Peyer's patch (tissue), 4 donors: ENCODE measurements at regions not wholly inside any gene's neighbourhood (a gene's known extent, or its start where the extent isn't known, plus 50 kb on each side); places are given as distances from the start of the nearest gene placed in this dataset.

ENCODE experiments used
- CTCF ChIP-seq, 6 experiments: fragments of 450-650 bp in 4 of 6; fragments of 200-600 bp in 2 of 6; sonication (generic) in 1 of 6; IDR thresholded peaks; one replicate each; pipeline ENCODE4 v1.5.1; 2017 to 2019; ENCODE audit warnings: antibody characterized with exemption in 6 of 6, mild to moderate bottlenecking in 3 of 6, moderate library complexity in 1 of 6
- POLR2A ChIP-seq, 2 donors: fragments of 450-650 bp; IDR thresholded peaks; one replicate each; pipeline ENCODE4 v1.5.1; 2017; ENCODE audit warnings: antibody characterized with exemption in 2 of 2, mild to moderate bottlenecking in 2 of 2, moderate library complexity in 2 of 2

GRCh38 chr16:35192993-35193392, 1733.6 kb downstream of the TP53TG3F start:
- TF ChIP-seq CTCF (IDR thresholded peaks at IDR 0.05) (no peak), POLR2A (IDR thresholded peaks at IDR 0.05) (no peak)
